Fibroblast of pulmonary artery (primary cell): ENCODE measurements at regions not wholly inside any gene's neighbourhood (a gene's known extent, or its start where the extent isn't known, plus 50 kb on each side); places are given as distances from the start of the nearest gene placed in this dataset.

Experiments used
- DNase-seq: peaks from one replicate; pipeline ENCODE4 v3.0.0-alpha.2; 2010; ENCODE audit warnings: low read depth
- H3K4me3 ChIP-seq: replicated peaks from 2 replicates; pipeline ENCODE4 v1.5.1; 2011; ENCODE audit warnings: low read depth, mild to moderate bottlenecking, control low read depth, low read length, moderate library complexity
- CTCF ChIP-seq: IDR thresholded peaks from 2 replicates; pipeline ENCODE4 v1.5.1; 2011; ENCODE audit warnings: mild to moderate bottlenecking, control low read depth, low read length, inconsistent platforms; ENCODE audit errors: missing control alignments

GRCh38 chr9:12874395-12874794, 99.6 kb downstream of the LURAP1L start:
- no peak overlapping the region for H3K4me3 ChIP-seq
- no peak for DNase-seq
- no peak for TF ChIP-seq CTCF

GRCh38 chr9:12875191-12875590, 100.4 kb downstream of the LURAP1L start:
- no peak for DNase-seq
- TF ChIP-seq CTCF = no peak

GRCh38 chr9:12876872-12877271, 102.1 kb downstream of the LURAP1L start:
- peak; percentile 50 for DNase-seq
- no peak for TF ChIP-seq CTCF
- no peak overlapping the region for H3K4me3 ChIP-seq

More at GRCh38 chr9:12875191-12875590, 100.4 kb downstream of the LURAP1L start:
- H3K4me3 ChIP-seq = no peak overlapping the region

GRCh38 chr9:12878351-12878978, 103.6 kb downstream of the LURAP1L start:
- H3K4me3 ChIP-seq = no peak overlapping the region
- no peak for TF ChIP-seq CTCF
- DNase-seq = no peak

- TF ChIP-seq CTCF = no peak
- H3K4me3 ChIP-seq = no peak overlapping the region
- DNase-seq = no peak
These were observed 105.1 kb downstream of the LURAP1L start for GRCh38 chr9:12879961-12880360.

GRCh38 chr9:12880406-12881015, 105.7 kb downstream of the LURAP1L start:
- no peak for DNase-seq
- H3K4me3 ChIP-seq = no peak overlapping the region

More at GRCh38 chr9:12880406-12881015, 105.7 kb downstream of the LURAP1L start:
- TF ChIP-seq CTCF = no peak
